ENCODE measurements at regions not wholly inside any gene's neighbourhood (a gene's known extent, or its start where the extent isn't known, plus 50 kb on each side); places are given as distances from the start of the nearest gene placed in this dataset.

DNA sequence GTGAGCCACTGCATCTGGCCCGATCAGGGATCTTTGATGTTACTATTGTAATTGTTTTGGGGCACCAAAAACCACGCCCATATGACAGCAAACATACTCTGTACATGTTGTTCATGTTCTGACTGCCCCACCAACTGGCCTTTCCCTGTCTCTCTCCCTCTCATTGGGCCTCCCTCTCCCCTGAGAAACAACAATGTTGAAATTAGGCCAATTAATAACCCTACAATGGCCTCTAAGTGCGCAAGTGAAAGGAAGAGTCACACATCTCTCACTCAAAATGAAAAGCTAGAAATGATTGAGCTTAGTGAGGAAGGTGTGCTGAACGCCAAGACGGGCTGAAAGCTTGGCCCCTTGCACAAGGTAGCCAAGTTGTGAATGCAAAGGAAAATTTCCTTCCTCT, 50.3 kb upstream of the SDK1 start:
- DNase-seq (ENCODE audit: extremely low read depth, low read depth), result no peak

All from NCI-H460 (cell line).